SU-DHL-6 (cell line): ENCODE measurements at regions not wholly inside any gene's neighbourhood (a gene's known extent, or its start where the extent isn't known, plus 50 kb on each side); places are given as distances from the start of the nearest gene placed in this dataset.

ENCODE experiments used
- H2AFZ ChIP-seq: fragments of 200-600 bp; sonication (generic); 2 replicates; pipeline ENCODE4 v1.6.1; 2014; ENCODE audit warnings: low read depth, mild to moderate bottlenecking, moderate library complexity, mixed read lengths, antibody characterized with exemption, low read length; ENCODE audit not compliant: severe bottlenecking
- H3F3A ChIP-seq: fragments of 200-600 bp; shearing (Covaris generic); 2 replicates; pipeline ENCODE4 v1.6.0; 2016; ENCODE audit warnings: antibody characterized with exemption, mild to moderate bottlenecking; ENCODE audit not compliant: insufficient read depth
- H3K27ac ChIP-seq: fragments of 200-600 bp; sonication (generic); 2 replicates; pipeline ENCODE4 v1.5.1; 2016; ENCODE audit warnings: low read depth, mild to moderate bottlenecking, low read length, moderate library complexity, mixed read lengths
- H3K27me3 ChIP-seq: fragments of 200-600 bp; sonication (generic), shearing (Covaris generic); 2 replicates; pipeline ENCODE4 v1.6.0; 2014; ENCODE audit warnings: mild to moderate bottlenecking, low read length
- H3K36me3 ChIP-seq: fragments of 200-600 bp; sonication (generic); 2 replicates; pipeline ENCODE4 v1.6.1; 2014; ENCODE audit warnings: mild to moderate bottlenecking, low read length, mixed read lengths
- H3K4me2 ChIP-seq: fragments of 300-600, 200-600 bp; shearing (Covaris generic), sonication (generic); 2 replicates; pipeline ENCODE4 v1.6.0; 2014; ENCODE audit warnings: low read length, low read depth, mild to moderate bottlenecking; ENCODE audit not compliant: poor library complexity, severe bottlenecking
- H3K4me3 ChIP-seq: fragments of 200-600 bp; sonication (generic); 2 replicates; pipeline ENCODE4 v1.5.1; 2014; ENCODE audit warnings: antibody characterized with exemption, low read length, mild to moderate bottlenecking, mixed read lengths; ENCODE audit not compliant: insufficient read depth, poor library complexity, severe bottlenecking
- H3K79me2 ChIP-seq: fragments of 200-600 bp; sonication (generic); 2 replicates; pipeline ENCODE4 v1.6.1; 2014; ENCODE audit warnings: mild to moderate bottlenecking, low read length, moderate library complexity; ENCODE audit not compliant: insufficient read depth
- H3K9ac ChIP-seq: fragments of 200-600 bp; sonication (generic); 2 replicates; pipeline ENCODE4 v1.7.0; 2014; ENCODE audit warnings: mild to moderate bottlenecking, low read length
- H3K9me2 ChIP-seq: fragments of 200-600 bp; sonication (generic); replicated peaks from 2 replicates; pipeline ENCODE4 v1.6.1; 2014; ENCODE audit warnings: low read length; ENCODE audit not compliant: insufficient read depth
- H3K9me3 ChIP-seq: fragments of 200-600 bp; sonication (generic); 2 replicates; pipeline ENCODE4 v1.6.1; 2014; ENCODE audit warnings: low read length, mixed read lengths; ENCODE audit not compliant: insufficient read depth
- H4K20me1 ChIP-seq: fragments of 200-600 bp; sonication (generic); 2 replicates; pipeline ENCODE4 v1.6.1; 2014; ENCODE audit warnings: low read depth, mild to moderate bottlenecking, antibody characterized with exemption, low read length, moderate library complexity, mixed read lengths
- EZH2phosphoT487 ChIP-seq: fragments of 200-600 bp; sonication (generic), shearing (Covaris generic); conservative IDR thresholded peaks from 2 replicates; pipeline ENCODE4 v1.6.1; 2018; ENCODE audit warnings: mild to moderate bottlenecking, antibody characterized with exemption, low read length, moderate library complexity, mixed read lengths
- TF ChIP-seq, protein P1 (sequence below): fragments of 200-600 bp; sonication (generic); IDR thresholded peaks from one replicate; pipeline ENCODE4 v1.5.1; 2017; ENCODE audit warnings: antibody characterized with exemption, mild to moderate bottlenecking, low read length, moderate library complexity; ENCODE audit not compliant: insufficient read depth, poor library complexity, severe bottlenecking

DNA sequence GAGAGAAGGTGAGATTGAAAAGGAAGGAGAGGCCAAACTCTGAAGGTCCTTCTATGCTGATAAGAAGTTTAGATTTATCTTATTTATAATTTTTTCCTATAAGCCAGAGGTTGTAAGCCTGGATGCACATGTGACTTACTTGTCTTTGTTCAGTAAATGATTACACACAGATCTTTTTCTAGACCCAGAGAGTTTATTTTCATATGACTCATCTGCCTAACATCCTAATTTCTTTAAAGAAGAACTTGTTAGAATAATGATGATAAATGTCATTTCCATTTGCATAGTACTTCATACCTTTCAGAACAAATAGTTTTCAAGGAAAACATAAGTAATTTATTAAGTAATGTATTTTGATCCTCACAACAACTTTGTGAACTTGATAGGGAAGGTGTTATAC lies 434.8 kb upstream of the DPH6 start:
- H3K27me3 ChIP-seq, result no peaks in the 10 kb centered on the region
- no peak overlapping the region for H3K27ac ChIP-seq
- no peak overlapping the region for H2AFZ ChIP-seq
- no peaks in the 10 kb centered on the region for H3K79me2 ChIP-seq
- H3K9me3 ChIP-seq, result no peaks in the 10 kb centered on the region
- no peaks in the 10 kb centered on the region for H3F3A ChIP-seq
- H3K4me2 ChIP-seq, result no peak overlapping the region
- H3K9me2 ChIP-seq, result no peaks in the 10 kb centered on the region
- no peaks in the 10 kb centered on the region for H3K36me3 ChIP-seq
- TF ChIP-seq, protein P1, sequence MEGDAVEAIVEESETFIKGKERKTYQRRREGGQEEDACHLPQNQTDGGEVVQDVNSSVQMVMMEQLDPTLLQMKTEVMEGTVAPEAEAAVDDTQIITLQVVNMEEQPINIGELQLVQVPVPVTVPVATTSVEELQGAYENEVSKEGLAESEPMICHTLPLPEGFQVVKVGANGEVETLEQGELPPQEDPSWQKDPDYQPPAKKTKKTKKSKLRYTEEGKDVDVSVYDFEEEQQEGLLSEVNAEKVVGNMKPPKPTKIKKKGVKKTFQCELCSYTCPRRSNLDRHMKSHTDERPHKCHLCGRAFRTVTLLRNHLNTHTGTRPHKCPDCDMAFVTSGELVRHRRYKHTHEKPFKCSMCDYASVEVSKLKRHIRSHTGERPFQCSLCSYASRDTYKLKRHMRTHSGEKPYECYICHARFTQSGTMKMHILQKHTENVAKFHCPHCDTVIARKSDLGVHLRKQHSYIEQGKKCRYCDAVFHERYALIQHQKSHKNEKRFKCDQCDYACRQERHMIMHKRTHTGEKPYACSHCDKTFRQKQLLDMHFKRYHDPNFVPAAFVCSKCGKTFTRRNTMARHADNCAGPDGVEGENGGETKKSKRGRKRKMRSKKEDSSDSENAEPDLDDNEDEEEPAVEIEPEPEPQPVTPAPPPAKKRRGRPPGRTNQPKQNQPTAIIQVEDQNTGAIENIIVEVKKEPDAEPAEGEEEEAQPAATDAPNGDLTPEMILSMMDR, result no peak
- no peak for TF ChIP-seq EZH2phosphoT487
- no peak overlapping the region for H3K9ac ChIP-seq
- H3K4me3 ChIP-seq, result no peak overlapping the region
- no peaks in the 10 kb centered on the region for H4K20me1 ChIP-seq

DNA sequence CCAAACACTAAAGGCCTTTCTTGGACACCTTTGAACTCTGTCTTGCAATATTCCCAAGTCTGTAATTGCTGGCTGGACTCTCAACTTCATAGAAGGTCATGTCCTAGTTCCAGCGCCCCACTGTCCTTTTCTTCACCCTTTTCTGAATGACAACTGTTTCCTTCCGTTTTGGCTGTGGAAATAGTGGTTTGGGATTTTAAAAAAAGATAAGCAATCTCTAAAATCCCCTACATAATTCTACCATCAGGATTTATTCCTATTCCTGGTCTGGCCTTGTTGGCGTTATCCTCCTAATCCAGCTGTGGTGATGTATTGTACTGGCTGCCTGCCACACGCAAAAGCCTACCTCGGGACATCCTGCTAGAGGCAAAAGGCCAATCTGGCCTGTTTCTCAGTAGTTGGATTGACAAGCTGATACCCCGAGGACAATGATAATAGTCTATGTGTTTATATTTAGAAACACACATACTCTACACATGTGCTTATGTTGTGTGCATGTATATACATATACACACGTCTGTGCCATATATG lies 440.3 kb upstream of the DPH6 start:
- TF ChIP-seq EZH2phosphoT487, result no peak
- TF ChIP-seq, protein P1, result no peak
- H3K9ac ChIP-seq, result no peak overlapping the region
- H3K79me2 ChIP-seq, result no peaks in the 10 kb centered on the region
- no peaks in the 10 kb centered on the region for H3K9me3 ChIP-seq
- H2AFZ ChIP-seq, result no peak overlapping the region
- H3K36me3 ChIP-seq, result no peaks in the 10 kb centered on the region
- H3K4me3 ChIP-seq, result no peak overlapping the region
- no peak overlapping the region for H3K4me2 ChIP-seq
- H3F3A ChIP-seq, result no peaks in the 10 kb centered on the region
- H4K20me1 ChIP-seq, result no peaks in the 10 kb centered on the region
- H3K9me2 ChIP-seq, result no peaks in the 10 kb centered on the region
- no peaks in the 10 kb centered on the region for H3K27me3 ChIP-seq
- H3K27ac ChIP-seq, result no peak overlapping the region

DNA sequence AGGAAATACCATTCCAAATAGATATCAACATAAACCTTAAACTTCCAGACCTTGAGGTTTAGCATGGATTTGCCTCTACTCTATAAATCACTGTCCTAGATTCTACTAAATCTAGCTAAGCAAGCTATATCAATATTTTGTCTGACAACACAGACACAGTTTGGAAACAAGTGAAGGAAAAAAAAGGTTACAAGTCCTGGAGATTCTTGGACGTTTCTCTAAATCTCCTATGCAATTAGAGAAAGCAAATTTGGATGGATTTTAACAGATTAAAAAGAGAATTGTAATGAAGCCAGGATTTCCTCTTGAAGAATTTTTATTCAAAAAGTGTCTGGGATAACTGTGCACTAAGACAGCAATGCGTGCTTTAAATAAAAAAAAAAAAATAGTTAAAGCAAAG lies 441.1 kb upstream of the DPH6 start:
- no peaks in the 10 kb centered on the region for H3K9me3 ChIP-seq
- H3K27me3 ChIP-seq, result no peaks in the 10 kb centered on the region
- H2AFZ ChIP-seq, result no peak overlapping the region

More for the DNA sequence above, 441.1 kb upstream of the DPH6 start:
- H3F3A ChIP-seq, result no peaks in the 10 kb centered on the region
- H3K9me2 ChIP-seq, result no peaks in the 10 kb centered on the region
- H3K4me3 ChIP-seq, result no peak overlapping the region
- no peaks in the 10 kb centered on the region for H4K20me1 ChIP-seq
- H3K27ac ChIP-seq, result no peak overlapping the region
- H3K4me2 ChIP-seq, result no peak overlapping the region
- H3K36me3 ChIP-seq, result no peaks in the 10 kb centered on the region
- no peaks in the 10 kb centered on the region for H3K79me2 ChIP-seq
- H3K9ac ChIP-seq, result no peak overlapping the region
- TF ChIP-seq EZH2phosphoT487, result no peak
- TF ChIP-seq, protein P1, result no peak
